Activated T-helper 1 cell treated with anti-CD3 and anti-CD28 coated beads, Interleukin-12 subunit alpha, Interleukin-12 subunit beta, Interleukin-2, Interleukin-4 antibody, amounts not matched to agents 30 ng/mL and 10 ng/mL and 1 ng/mL, durations not matched to agents 14 hours and 24 hours and 36 hours (primary cell): ENCODE measurements at regions not wholly inside any gene's neighbourhood (a gene's known extent, or its start where the extent isn't known, plus 50 kb on each side); places are given as distances from the start of the nearest gene placed in this dataset.
"Not testable (repeated sequence)": the region's sequence is repeated elsewhere in the genome, so short reads cannot be mapped to it uniquely, and the experiment has no call there.

Experiments used
- DNase-seq: peaks from one replicate; pipeline ENCODE4 v3.0.0; 2021; ENCODE audit warnings: low spot score
- H3K27ac Mint-ChIP-seq: one replicate; pipeline ENCODE4 v1.8.0; 2021; ENCODE audit warnings: mild to moderate bottlenecking, mixed read lengths
- H3K27me3 Mint-ChIP-seq: one replicate; pipeline ENCODE4 v1.8.0; 2022; ENCODE audit warnings: mild to moderate bottlenecking, moderate library complexity, mixed read lengths; ENCODE audit not compliant: insufficient read depth
- H3K36me3 Mint-ChIP-seq: one replicate; pipeline ENCODE4 v1.8.0; 2021; ENCODE audit warnings: low read depth, mixed read lengths
- H3K4me1 Mint-ChIP-seq: one replicate; pipeline ENCODE4 v1.8.0; 2021; ENCODE audit warnings: low read depth, mixed read lengths
- H3K4me3 Mint-ChIP-seq: one replicate; pipeline ENCODE4 v1.8.0; 2021; ENCODE audit warnings: mild to moderate bottlenecking, moderate library complexity, mixed read lengths
- H3K9me3 Mint-ChIP-seq: one replicate; pipeline ENCODE4 v1.8.0; 2021; ENCODE audit warnings: mixed read lengths
- intact Hi-C: fragments of 100-400 bp; cut with micrococcal nuclease; formaldehyde crosslinking; loops from one replicate; pipeline ENCODE4 v1.15.1; 2024

GRCh38 chr9:93761822-93762221 is 185.4 kb downstream of the PHF2 start:
- DNase-seq: no peak
- Mint-ChIP-seq H3K4me3 (no peak overlapping the region), H3K4me1 (no peaks in the 10 kb centered on the region), H3K9me3 (peaks cover 21% of the 10 kb centered on the region), H3K27ac (no peak overlapping the region), H3K36me3 (no peaks in the 10 kb centered on the region), H3K27me3 (peaks cover 3% of the 10 kb centered on the region)
- intact Hi-C loops: no loop called here

GRCh38 chr9:93750045-93750444 is 173.7 kb downstream of the PHF2 start:
- H3K4me1 Mint-ChIP-seq: no peaks in the 10 kb centered on the region
- H3K27ac Mint-ChIP-seq: no peak overlapping the region
- no peaks in the 10 kb centered on the region for H3K36me3 Mint-ChIP-seq
- no peak overlapping the region for H3K4me3 Mint-ChIP-seq
- intact Hi-C loops: no loop called here
- no peaks in the 10 kb centered on the region for H3K27me3 Mint-ChIP-seq
- peaks cover 62% of the 10 kb centered on the region for H3K9me3 Mint-ChIP-seq
- DNase-seq: no peak

- H3K27me3 Mint-ChIP-seq, intact Hi-C loops, H3K27ac Mint-ChIP-seq, H3K4me3 Mint-ChIP-seq, H3K36me3 Mint-ChIP-seq, DNase-seq, H3K4me1 Mint-ChIP-seq: not testable (repeated sequence)
- peaks cover 62% of the 10 kb centered on the region for H3K9me3 Mint-ChIP-seq
These were observed 172.4 kb downstream of the PHF2 start for GRCh38 chr9:93748827-93749226.

- peaks cover 7% of the 10 kb centered on the region for H3K27me3 Mint-ChIP-seq
- intact Hi-C loops: no loop called here
- H3K4me1 Mint-ChIP-seq: no peaks in the 10 kb centered on the region
- no peaks in the 10 kb centered on the region for H3K36me3 Mint-ChIP-seq
- no peak overlapping the region for H3K27ac Mint-ChIP-seq
- peaks cover 14% of the 10 kb centered on the region for H3K9me3 Mint-ChIP-seq
- H3K4me3 Mint-ChIP-seq: no peak overlapping the region
- no peak for DNase-seq
These were observed 155.6 kb downstream of the PHF2 start for GRCh38 chr9:93731963-93732362.

GRCh38 chr9:93730648-93731047 is 154.3 kb downstream of the PHF2 start:
- no peak for DNase-seq
- no peaks in the 10 kb centered on the region for H3K36me3 Mint-ChIP-seq
- no peak overlapping the region for H3K4me3 Mint-ChIP-seq
- peaks cover 14% of the 10 kb centered on the region for H3K9me3 Mint-ChIP-seq
- intact Hi-C loops: no loop called here
- H3K27ac Mint-ChIP-seq: no peak overlapping the region
- no peaks in the 10 kb centered on the region for H3K4me1 Mint-ChIP-seq
- H3K27me3 Mint-ChIP-seq: peaks cover 7% of the 10 kb centered on the region

GRCh38 chr9:93730217-93730616 is 153.8 kb downstream of the PHF2 start:
- peaks cover 7% of the 10 kb centered on the region for H3K27me3 Mint-ChIP-seq
- DNase-seq: no peak
- H3K4me1 Mint-ChIP-seq: no peaks in the 10 kb centered on the region
- intact Hi-C loops: no loop called here
- peaks cover 15% of the 10 kb centered on the region for H3K9me3 Mint-ChIP-seq
- no peaks in the 10 kb centered on the region for H3K36me3 Mint-ChIP-seq
- H3K4me3 Mint-ChIP-seq: no peak overlapping the region
- no peak overlapping the region for H3K27ac Mint-ChIP-seq
